GM18502 (cell line): ENCODE measurements at regions not wholly inside any gene's neighbourhood (a gene's known extent, or its start where the extent isn't known, plus 50 kb on each side); places are given as distances from the start of the nearest gene placed in this dataset.

ENCODE experiments used
- ATAC-seq: cut with Tn5 transposase; IDR thresholded peaks from one replicate; pipeline ENCODE4 v1.9.1; 2021; ENCODE audit warnings: mild to moderate bottlenecking; ENCODE audit not compliant: unreplicated experiment, poor library complexity

DNA sequence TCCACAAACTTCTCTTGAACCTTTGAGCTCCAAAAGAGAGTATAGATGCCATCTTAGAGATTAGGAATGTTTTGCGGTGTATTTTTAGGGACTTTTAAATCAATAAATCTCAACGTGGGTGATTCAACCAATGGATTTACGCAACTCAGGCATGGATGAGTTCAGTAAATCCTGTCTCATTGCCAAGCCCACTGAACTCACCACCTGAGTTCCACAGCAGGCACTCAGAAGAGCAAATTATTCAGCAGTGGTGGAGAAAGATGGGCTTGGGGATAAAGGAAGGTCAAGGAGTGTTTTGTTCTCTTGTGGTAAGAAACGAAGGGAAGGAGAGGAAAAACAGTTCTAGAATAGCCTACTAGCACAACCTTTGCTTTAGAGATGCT is 68.7 kb upstream of the HMGA2 start:
- no peak for ATAC-seq

DNA sequence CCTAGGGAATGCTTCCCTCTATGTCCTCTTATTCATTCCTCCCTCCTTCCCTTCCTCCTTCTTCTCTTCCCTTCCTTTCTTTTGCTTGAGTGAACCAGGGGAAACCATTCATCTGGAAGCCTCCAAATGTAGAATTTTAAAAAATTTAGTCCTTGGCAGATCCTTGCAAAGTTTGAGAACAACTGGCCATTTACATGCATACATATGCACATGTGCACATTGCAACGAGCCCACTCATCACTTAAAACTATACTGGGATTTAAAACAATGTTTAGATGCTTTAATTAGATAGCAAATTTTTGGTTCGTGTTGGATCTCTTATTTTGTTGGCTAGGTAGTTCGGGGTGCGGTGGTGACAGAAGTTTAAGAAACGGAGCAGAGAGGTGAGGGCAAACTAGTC is 68.0 kb upstream of the HMGA2 start:
- no peak for ATAC-seq

DNA sequence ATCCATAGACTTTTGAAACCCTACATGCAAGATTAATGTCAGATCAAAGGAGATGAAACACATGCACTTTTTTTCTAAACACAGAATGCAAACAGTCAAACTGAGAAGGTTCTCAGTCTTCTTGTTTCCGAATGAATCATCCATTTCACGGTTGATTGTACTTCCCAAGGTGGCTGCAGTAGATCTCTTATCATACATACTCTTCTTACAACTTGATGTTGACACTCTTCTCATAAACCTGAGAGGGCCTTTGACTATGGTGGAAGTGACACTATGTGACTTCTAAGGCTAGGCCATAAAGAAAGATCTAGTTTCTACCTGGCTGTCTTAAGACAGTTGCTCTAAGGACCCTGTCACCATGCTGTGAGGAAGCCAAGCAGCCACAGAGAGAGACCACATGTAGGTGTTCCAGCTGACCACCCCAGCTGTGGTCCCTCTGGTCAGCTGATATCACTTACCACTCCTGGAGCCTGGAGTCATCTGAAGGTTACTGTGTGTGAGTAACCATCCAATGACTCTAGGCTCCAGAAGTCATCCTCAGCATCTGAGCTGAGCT is 67.2 kb upstream of the HMGA2 start:
- peak; percentile 97 for ATAC-seq

DNA sequence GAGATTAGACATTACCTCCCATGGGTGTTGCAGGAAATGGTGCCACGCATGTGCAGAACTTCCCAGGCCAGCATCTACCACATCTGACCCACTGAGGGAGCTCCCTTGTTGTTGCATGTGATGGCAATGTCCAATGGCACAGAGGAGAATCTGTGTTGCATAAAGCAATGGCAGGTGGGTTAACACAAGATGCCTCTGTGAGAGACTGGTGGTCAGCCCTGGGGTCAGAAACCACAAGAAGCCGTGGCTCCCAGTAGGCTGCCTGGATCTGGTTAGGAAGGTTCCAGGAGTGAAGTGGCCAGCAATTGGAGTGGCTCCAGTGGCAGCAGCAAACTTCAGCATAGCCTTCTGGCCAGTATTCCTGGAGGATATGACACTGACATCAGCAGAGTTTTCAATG is 65.9 kb upstream of the HMGA2 start:
- no peak for ATAC-seq

DNA sequence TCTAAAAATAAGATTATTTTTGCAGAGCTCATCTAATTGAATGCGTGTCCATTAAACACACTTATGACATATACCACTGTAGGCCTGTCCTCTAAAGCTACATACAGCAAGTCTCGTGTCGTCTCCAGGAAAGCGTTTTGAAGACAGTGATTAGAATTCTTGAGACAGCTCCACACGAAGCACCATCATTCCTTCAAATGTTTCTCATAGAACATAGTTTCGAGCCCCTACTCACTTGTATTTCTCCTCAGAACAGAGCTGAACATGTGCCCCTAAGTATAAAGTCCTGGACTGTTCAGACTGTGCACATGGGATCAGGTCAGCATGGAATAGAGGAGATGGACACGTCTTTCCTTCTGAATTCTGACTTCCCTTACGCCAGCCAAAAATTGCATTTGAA is 64.5 kb upstream of the HMGA2 start:
- no peak for ATAC-seq

DNA sequence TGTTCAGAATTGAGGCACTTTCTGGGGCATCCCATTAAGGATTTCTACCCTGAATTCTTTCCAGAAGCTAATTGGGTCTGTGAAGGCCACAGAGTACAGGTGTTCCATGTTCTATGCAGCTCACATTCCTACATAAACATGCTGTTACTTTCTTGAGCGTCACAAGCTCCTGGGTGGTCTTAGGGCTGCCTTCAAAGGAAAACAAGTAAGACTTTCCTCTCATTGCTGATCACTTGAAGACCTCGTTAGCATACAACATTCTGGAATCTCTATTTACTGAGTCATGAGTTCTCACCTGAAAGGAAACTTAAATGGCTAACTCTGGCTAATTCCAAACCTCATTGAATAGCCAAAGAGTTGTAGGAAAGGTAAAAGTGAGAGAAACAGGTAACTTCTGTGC is 63.0 kb upstream of the HMGA2 start:
- no peak for ATAC-seq

DNA sequence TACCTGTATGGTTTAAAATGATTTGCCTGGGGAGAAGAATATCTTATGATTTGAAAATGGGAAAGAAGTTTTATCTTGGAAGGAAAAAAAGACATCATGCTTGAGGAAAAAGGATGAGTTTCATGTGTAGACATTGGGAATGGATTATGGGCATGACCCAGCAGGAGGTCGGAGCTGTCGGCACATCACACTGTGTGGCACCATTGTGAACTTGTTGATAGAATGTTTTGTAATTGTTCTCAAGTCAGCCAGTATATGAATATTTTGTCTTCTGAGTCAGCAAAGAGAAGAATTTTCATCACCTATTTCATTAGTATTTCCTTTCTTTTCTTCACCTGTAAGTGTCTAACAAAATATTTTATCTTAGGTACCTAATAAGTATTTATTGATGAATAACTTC is 60.0 kb upstream of the HMGA2 start:
- no peak for ATAC-seq

DNA sequence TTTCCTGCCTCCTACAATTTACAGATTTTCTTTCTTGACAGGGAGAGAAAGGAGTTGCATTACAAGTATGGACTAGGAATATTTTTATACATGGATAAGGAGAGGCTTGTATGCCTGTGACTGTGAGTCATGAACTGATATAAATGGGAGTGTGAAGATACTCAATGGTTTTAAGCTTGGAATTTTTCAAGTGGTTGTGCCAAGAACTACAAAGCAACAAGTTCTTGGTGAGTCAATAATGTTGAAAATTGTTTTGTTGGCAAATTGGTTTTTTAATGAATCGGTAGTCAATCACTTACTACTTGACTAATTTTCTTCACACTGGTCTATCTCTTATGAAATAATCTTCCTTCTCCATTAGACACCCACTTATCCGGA is 58.9 kb upstream of the HMGA2 start:
- ATAC-seq = no peak

DNA sequence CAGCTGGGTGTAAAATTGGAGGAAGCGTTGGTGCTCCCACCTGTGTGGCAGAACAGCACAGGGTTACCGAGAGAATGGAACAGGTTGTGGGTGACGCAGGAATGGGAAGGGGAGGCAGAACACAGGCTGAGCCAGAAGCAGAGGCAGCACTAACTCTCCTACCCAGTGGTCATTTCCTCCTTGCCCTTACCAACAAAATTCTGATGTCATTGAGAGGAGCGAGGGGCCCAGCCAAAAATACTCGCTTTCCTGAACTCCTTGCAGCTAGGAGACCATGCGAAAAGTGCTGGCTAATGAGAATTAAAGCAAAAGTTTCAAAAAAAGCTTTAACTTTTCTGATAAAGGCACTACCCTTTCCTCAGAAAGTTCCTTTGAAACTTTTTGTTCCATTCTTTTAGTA is 54.4 kb upstream of the HMGA2 start:
- no peak for ATAC-seq
